ENCODE measurements at regions not wholly inside any gene's neighbourhood (a gene's known extent, or its start where the extent isn't known, plus 50 kb on each side); places are given as distances from the start of the nearest gene placed in this dataset.

DNA sequence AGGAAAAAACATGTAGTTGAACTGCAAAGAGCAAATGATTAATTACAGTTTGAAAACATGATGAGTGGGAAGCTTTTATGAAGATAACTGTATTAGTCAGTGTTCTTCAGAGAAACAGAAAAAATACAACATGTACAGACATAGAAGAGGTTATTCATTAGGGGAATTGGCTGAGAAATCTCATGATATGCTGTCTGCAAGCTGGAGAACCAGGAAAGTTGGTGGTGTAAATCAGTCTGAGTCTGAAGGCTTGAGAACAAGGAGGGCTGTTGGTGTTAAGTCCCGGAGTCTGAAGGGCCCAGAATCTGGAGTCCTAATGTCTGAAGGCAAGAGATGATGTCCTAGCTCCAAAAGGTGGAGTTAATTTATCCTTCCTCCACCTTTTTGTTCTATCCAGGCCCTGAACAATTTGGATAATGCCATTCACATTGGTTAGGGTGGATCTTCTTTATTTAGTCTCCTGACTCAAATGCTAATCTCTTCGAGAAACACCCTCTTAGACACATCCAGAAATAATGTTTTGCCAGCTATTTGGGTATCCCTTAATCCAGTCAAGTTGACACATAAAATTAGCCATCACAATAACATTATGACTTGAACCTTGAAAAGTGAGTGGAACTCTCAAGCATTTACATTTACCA lies 672.9 kb upstream of the PTBP2 start:
- 100% methylated on average over 1 of the region's 2 CpGs for WGBS (ENCODE audit: insufficient coverage)
- H3K9me3 ChIP-seq (replicated peaks in 1 of 2; ENCODE audit: control insufficient read depth in 1 of 2, insufficient read depth in 1 of 2, low read length in 2 of 2): peaks cover 5 to 15% of the 10 kb centered on the region in 2 donors
- no peak overlapping the region for H3K4me2 ChIP-seq (replicated peaks; ENCODE audit: extremely low read depth, low read length, poor library complexity, severe bottlenecking)
- Mint-ChIP-seq H3K4me3 (no peak overlapping the region), H3K27ac (no peak overlapping the region), H3K36me3 (no peaks in the 10 kb centered on the region), H3K4me1 (peaks cover 3% of the 10 kb centered on the region), H3K9me3 (peaks cover 0 to 17% (median 8%) of the 10 kb centered on the region in 7 donors), H3K27me3 (ENCODE audit: low read depth in 3 of 3) (peaks cover 0 to 1% (median 1%) of the 10 kb centered on the region in 3 donors)
- DNase-seq: no peak
- no peak overlapping the region for H2AFZ ChIP-seq (ENCODE audit: insufficient read depth, low read depth, low read length, poor library complexity, severe bottlenecking)
- no peaks in the 10 kb centered on the region for H3K27me3 ChIP-seq (ENCODE audit: control insufficient read depth in 2 of 2, insufficient read depth in 2 of 2, low read length in 2 of 2)
- TF ChIP-seq, protein P1, sequence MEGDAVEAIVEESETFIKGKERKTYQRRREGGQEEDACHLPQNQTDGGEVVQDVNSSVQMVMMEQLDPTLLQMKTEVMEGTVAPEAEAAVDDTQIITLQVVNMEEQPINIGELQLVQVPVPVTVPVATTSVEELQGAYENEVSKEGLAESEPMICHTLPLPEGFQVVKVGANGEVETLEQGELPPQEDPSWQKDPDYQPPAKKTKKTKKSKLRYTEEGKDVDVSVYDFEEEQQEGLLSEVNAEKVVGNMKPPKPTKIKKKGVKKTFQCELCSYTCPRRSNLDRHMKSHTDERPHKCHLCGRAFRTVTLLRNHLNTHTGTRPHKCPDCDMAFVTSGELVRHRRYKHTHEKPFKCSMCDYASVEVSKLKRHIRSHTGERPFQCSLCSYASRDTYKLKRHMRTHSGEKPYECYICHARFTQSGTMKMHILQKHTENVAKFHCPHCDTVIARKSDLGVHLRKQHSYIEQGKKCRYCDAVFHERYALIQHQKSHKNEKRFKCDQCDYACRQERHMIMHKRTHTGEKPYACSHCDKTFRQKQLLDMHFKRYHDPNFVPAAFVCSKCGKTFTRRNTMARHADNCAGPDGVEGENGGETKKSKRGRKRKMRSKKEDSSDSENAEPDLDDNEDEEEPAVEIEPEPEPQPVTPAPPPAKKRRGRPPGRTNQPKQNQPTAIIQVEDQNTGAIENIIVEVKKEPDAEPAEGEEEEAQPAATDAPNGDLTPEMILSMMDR (IDR thresholded peaks at IDR 0.05): no peak
- H3K27ac ChIP-seq (ENCODE audit: low read depth in 1 of 2, low read length in 2 of 2): no peak overlapping the region
- H3K4me1 ChIP-seq (ENCODE audit: control insufficient read depth in 1 of 2, insufficient read depth in 2 of 2, low read length in 2 of 2): no peaks in the 10 kb centered on the region
- no peaks in the 10 kb centered on the region for H3K36me3 ChIP-seq (replicated peaks in 1 of 2; ENCODE audit: control insufficient read depth in 1 of 2, insufficient read depth in 2 of 2, low read length in 2 of 2)
- no peak overlapping the region for H3K9ac ChIP-seq (ENCODE audit: insufficient read depth, low read length, poor library complexity, severe bottlenecking)
- no peaks in the 10 kb centered on the region for H3K79me2 ChIP-seq (ENCODE audit: insufficient read depth, low read length)
- H3K4me3 ChIP-seq (replicated peaks in 1 of 3; ENCODE audit: low read depth in 2 of 3, low read length in 3 of 3): no peak overlapping the region
- intact Hi-C loops (cut with micrococcal nuclease): no loop called here
- H4K20me1 ChIP-seq (ENCODE audit: insufficient read depth, low read length): no peaks in the 10 kb centered on the region

DNA sequence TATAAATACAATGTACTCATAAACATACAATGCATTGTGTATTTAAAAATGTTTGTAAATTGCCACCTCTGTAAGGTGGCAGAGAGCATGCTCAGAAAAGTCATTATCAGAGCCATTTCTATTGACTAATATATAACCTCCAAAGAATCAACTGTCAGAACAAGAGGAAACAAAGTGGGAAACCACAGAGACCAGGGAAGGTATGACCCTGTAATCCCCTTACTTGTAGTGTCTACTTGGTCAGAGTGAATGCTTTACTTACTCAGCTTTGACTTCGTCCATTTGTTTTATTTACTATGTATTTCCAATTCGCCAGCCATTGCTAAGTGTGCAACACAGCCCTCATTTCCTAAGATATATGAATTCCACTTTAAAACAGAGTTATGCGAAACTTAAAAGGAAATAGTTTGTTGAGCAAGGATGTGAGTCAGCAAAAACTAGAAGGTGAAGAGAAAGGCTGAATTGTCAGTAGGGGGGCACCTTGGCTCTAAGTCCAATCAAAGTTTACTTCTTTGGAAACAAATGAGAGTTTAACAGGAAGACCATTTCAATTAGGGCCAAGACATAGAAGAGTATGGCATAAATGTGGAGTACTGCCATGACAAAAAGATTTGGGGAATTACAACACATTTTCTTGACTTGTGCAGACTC lies 671.7 kb upstream of the PTBP2 start:
- Histone ChIP-seq H3K4me3 (replicated peaks in 1 of 3; ENCODE audit: low read depth in 2 of 3, low read length in 3 of 3) (no peak overlapping the region), H4K20me1 (ENCODE audit: insufficient read depth, low read length) (no peaks in the 10 kb centered on the region), H3K4me1 (ENCODE audit: control insufficient read depth in 1 of 2, insufficient read depth in 2 of 2, low read length in 2 of 2) (no peaks in the 10 kb centered on the region), H3K9me3 (replicated peaks in 1 of 2; ENCODE audit: control insufficient read depth in 1 of 2, insufficient read depth in 1 of 2, low read length in 2 of 2) (peaks cover 5 to 15% of the 10 kb centered on the region in 2 donors), H3K9ac (ENCODE audit: insufficient read depth, low read length, poor library complexity, severe bottlenecking) (no peak overlapping the region), H3K79me2 (ENCODE audit: insufficient read depth, low read length) (no peaks in the 10 kb centered on the region), H3K36me3 (replicated peaks in 1 of 2; ENCODE audit: control insufficient read depth in 1 of 2, insufficient read depth in 2 of 2, low read length in 2 of 2) (no peaks in the 10 kb centered on the region), H3K27ac (ENCODE audit: low read depth in 1 of 2, low read length in 2 of 2) (no peak overlapping the region), H2AFZ (ENCODE audit: insufficient read depth, low read depth, low read length, poor library complexity, severe bottlenecking) (no peak overlapping the region), H3K27me3 (ENCODE audit: control insufficient read depth in 2 of 2, insufficient read depth in 2 of 2, low read length in 2 of 2) (no peaks in the 10 kb centered on the region), H3K4me2 (replicated peaks; ENCODE audit: extremely low read depth, low read length, poor library complexity, severe bottlenecking) (no peak overlapping the region)
- Mint-ChIP-seq H3K27me3 (ENCODE audit: low read depth in 3 of 3) (peaks cover 0 to 5% (median 1%) of the 10 kb centered on the region in 3 donors), H3K36me3 (no peaks in the 10 kb centered on the region), H3K9me3 (peaks cover 6 to 22% (median 13%) of the 10 kb centered on the region in 7 donors), H3K4me3 (no peak overlapping the region), H3K4me1 (peaks cover 3% of the 10 kb centered on the region), H3K27ac (no peak overlapping the region)
- no peak for DNase-seq
- TF ChIP-seq, protein P1 (IDR thresholded peaks at IDR 0.05): no peak
- intact Hi-C loops (cut with micrococcal nuclease): no loop called here
- WGBS (ENCODE audit: insufficient coverage): no CpG with 5 or more reads among the region's 3 CpGs

Measured in CD14-positive monocyte (primary cell).